ENCODE measurements at regions not wholly inside any gene's neighbourhood (a gene's known extent, or its start where the extent isn't known, plus 50 kb on each side); places are given as distances from the start of the nearest gene placed in this dataset.
"Not testable (repeated sequence)": the region's sequence is repeated elsewhere in the genome, so short reads cannot be mapped to it uniquely, and the experiment has no call there.

GRCh38 chr22:26804911-26805539 lies 147.6 kb downstream of the MIAT start:
- DNase-seq (ENCODE audit: low read depth in 3 of 3) = no peak

GRCh38 chr22:26806445-26807175 lies 149.2 kb downstream of the MIAT start:
- no peak for DNase-seq (ENCODE audit: low read depth in 3 of 3)

- DNase-seq (ENCODE audit: low read depth in 3 of 3) = no peak
Measured at GRCh38 chr22:26811647-26811992, 154.2 kb downstream of the MIAT start.

- DNase-seq (ENCODE audit: low read depth in 3 of 3) = no peak
Measured at GRCh38 chr22:26812731-26813130, 155.3 kb downstream of the MIAT start.

- DNase-seq (ENCODE audit: low read depth in 3 of 3) = no peak
Measured at GRCh38 chr22:26816726-26817125, 159.3 kb downstream of the MIAT start.

- no peak for DNase-seq (ENCODE audit: low read depth in 3 of 3)
Measured at GRCh38 chr22:26817926-26818325, 160.5 kb downstream of the MIAT start.

- DNase-seq (ENCODE audit: low read depth in 3 of 3) = no peak
Measured at GRCh38 chr22:26821854-26822253, 164.5 kb downstream of the MIAT start.

GRCh38 chr22:26822313-26822712 lies 164.9 kb downstream of the MIAT start:
- DNase-seq (ENCODE audit: low read depth in 3 of 3) = no peak

- no peak for DNase-seq (ENCODE audit: low read depth in 3 of 3)
Measured at GRCh38 chr22:26823966-26824365, 166.6 kb downstream of the MIAT start.

GRCh38 chr22:26825960-26826935 lies 168.9 kb downstream of the MIAT start:
- no peak for DNase-seq (ENCODE audit: low read depth in 3 of 3)

GRCh38 chr22:26827611-26828010 lies 170.2 kb downstream of the MIAT start:
- DNase-seq (ENCODE audit: low read depth in 3 of 3) = no peak

GRCh38 chr22:26828311-26828710 lies 170.9 kb downstream of the MIAT start:
- no peak for DNase-seq (ENCODE audit: low read depth in 3 of 3)

GRCh38 chr22:26830837-26831236 lies 173.4 kb downstream of the MIAT start:
- no peak for DNase-seq (ENCODE audit: low read depth in 3 of 3)

GRCh38 chr22:26835023-26835422 lies 177.6 kb downstream of the MIAT start:
- no peak for DNase-seq (ENCODE audit: low read depth in 3 of 3)

- peak in 2 of 3 experiments; percentile 4 for DNase-seq (ENCODE audit: low read depth in 3 of 3)
Measured at GRCh38 chr22:26835929-26836528, 178.6 kb downstream of the MIAT start.

GRCh38 chr22:26837784-26838470 lies 180.5 kb downstream of the MIAT start:
- no peak for DNase-seq (ENCODE audit: low read depth in 3 of 3)

GRCh38 chr22:26838471-26838825 lies 181.1 kb downstream of the MIAT start:
- no peak for DNase-seq (ENCODE audit: low read depth in 3 of 3)

- DNase-seq (ENCODE audit: low read depth in 3 of 3) = no peak
Measured at GRCh38 chr22:26839216-26839615, 181.8 kb downstream of the MIAT start.

GRCh38 chr22:26840770-26841169 lies 183.4 kb downstream of the MIAT start:
- not testable (repeated sequence) for DNase-seq (ENCODE audit: low read depth in 3 of 3)

- DNase-seq (ENCODE audit: low read depth in 3 of 3) = no peak
Measured at GRCh38 chr22:26842103-26842502, 184.7 kb downstream of the MIAT start.

- no peak for DNase-seq (ENCODE audit: low read depth in 3 of 3)
Measured at GRCh38 chr22:26845021-26845743, 187.8 kb downstream of the MIAT start.

All from stimulated activated CD4-positive, alpha-beta T cell treated with anti-CD3 and anti-CD28 coated beads, TNF-alpha, amount 100 ng/mL, for 4 hours (primary cell).